HEK293 (cell line): ENCODE measurements at regions not wholly inside any gene's neighbourhood (a gene's known extent, or its start where the extent isn't known, plus 50 kb on each side); places are given as distances from the start of the nearest gene placed in this dataset.

Experiments
- CTCF ChIA-PET: fragments of 350-600 bp; formaldehyde crosslinking; extraction: SDS; loops from one replicate; lab custom pipeline; 2021; ENCODE audit warnings: antibody characterized with exemption; lab: Yijun Ruan, JAX
- POLR2A ChIA-PET: fragments of 300-600 bp; formaldehyde crosslinking; extraction: SDS; loops from one replicate; lab custom pipeline; 2020; ENCODE audit warnings: antibody characterized with exemption, inconsistent platforms; lab: Yijun Ruan, JAX
- H3K27ac ChIP-seq: fragments of 200-500 bp; sonication (Bioruptor generic); 2 replicates; pipeline ENCODE4 v1.5.1; 2014; ENCODE audit warnings: low read depth, low read length, control low read depth, inconsistent platforms; ENCODE audit errors: extremely low read depth
- H3K36me3 ChIP-seq, 2 experiments: fragments of 200-500 bp in 1 of 2; sonication (Bioruptor generic) in 1 of 2; 1 replicate in 1 of 2; 2 replicates in 1 of 2; pipeline ENCODE4 v1.5.1; 2014 to 2017; ENCODE audit warnings: inconsistent platforms in 2 of 2, low read length in 2 of 2; ENCODE audit not compliant: control insufficient read depth in 2 of 2, insufficient read depth in 1 of 2
- H3K4me1 ChIP-seq: fragments of 200-500 bp; sonication (Bioruptor generic); 2 replicates; pipeline ENCODE4 v1.5.1; 2014; ENCODE audit warnings: mild to moderate bottlenecking, low read length, inconsistent platforms; ENCODE audit not compliant: control insufficient read depth, insufficient read depth
- H3K4me3 ChIP-seq: 2 replicates; pipeline ENCODE4 v1.5.1; 2011; ENCODE audit warnings: low read depth, mild to moderate bottlenecking, control low read depth, low read length, moderate library complexity
- H3K9me3 ChIP-seq: fragments of 200-500 bp; sonication (Bioruptor generic); 2 replicates; pipeline ENCODE4 v1.5.1; 2014; ENCODE audit warnings: low read depth, low read length, inconsistent platforms; ENCODE audit not compliant: control insufficient read depth, insufficient read depth
- RBAK ChIP-seq: fragments of 450-650 bp; formaldehyde crosslinking; IDR thresholded peaks from 2 replicates; pipeline ENCODE4 v1.5.1; 2016; ENCODE audit warnings: missing biosample characterization, missing genetic modification characterization
- ZBTB7A ChIP-seq: fragments of 450-650 bp; formaldehyde crosslinking; IDR thresholded peaks from 2 replicates; pipeline ENCODE4 v1.5.1; 2016; ENCODE audit warnings: low read depth, missing biosample characterization, missing genetic modification characterization
- ZNF26 ChIP-seq: fragments of 450-650 bp; formaldehyde crosslinking; IDR thresholded peaks from 2 replicates; pipeline ENCODE4 v1.5.1; 2016; ENCODE audit warnings: missing biosample characterization, missing genetic modification characterization
- ZNF362 ChIP-seq: fragments of 450-650 bp; formaldehyde crosslinking; IDR thresholded peaks from 2 replicates; pipeline ENCODE4 v1.5.1; 2016; ENCODE audit warnings: missing biosample characterization, missing genetic modification characterization
- ZNF501 ChIP-seq: fragments of 450-650 bp; formaldehyde crosslinking; IDR thresholded peaks from 2 replicates; pipeline ENCODE4 v1.5.1; 2016; ENCODE audit warnings: missing biosample characterization, missing genetic modification characterization
- ZNF624 ChIP-seq: fragments of 450-650 bp; formaldehyde crosslinking; IDR thresholded peaks from 2 replicates; pipeline ENCODE4 v1.5.1; 2017; ENCODE audit warnings: missing biosample characterization, missing genetic modification characterization
- ZNF76 ChIP-seq: fragments of 450-650 bp; formaldehyde crosslinking; IDR thresholded peaks from 2 replicates; pipeline ENCODE4; 2016; ENCODE audit warnings: low read depth, missing biosample characterization, missing genetic modification characterization, borderline replicate concordance
- ZSCAN4 ChIP-seq: fragments of 450-650 bp; formaldehyde crosslinking; IDR thresholded peaks from 2 replicates; pipeline ENCODE4 v1.5.1; 2017; ENCODE audit warnings: missing biosample characterization, missing genetic modification characterization
- TF ChIP-seq, protein P1 (sequence below): fragments of 450-650 bp; formaldehyde crosslinking; IDR thresholded peaks from 2 replicates; pipeline ENCODE4 v1.5.1; 2016; ENCODE audit warnings: missing biosample characterization, missing genetic modification characterization
- TF ChIP-seq, protein P2 (sequence below): fragments of 450-650 bp; formaldehyde crosslinking; IDR thresholded peaks from 2 replicates; pipeline ENCODE4 v1.5.1; 2017; ENCODE audit warnings: missing biosample characterization, missing genetic modification characterization
- TF ChIP-seq, protein P3 (sequence below): fragments of 450-650 bp; formaldehyde crosslinking; IDR thresholded peaks from 2 replicates; pipeline ENCODE4 v1.5.1; 2016; ENCODE audit warnings: missing biosample characterization, missing genetic modification characterization
- TF ChIP-seq, protein P4 (sequence below): fragments of 450-650 bp; formaldehyde crosslinking; IDR thresholded peaks from 2 replicates; pipeline ENCODE4 v1.5.1; 2016; ENCODE audit warnings: missing biosample characterization, missing genetic modification characterization
- TF ChIP-seq, protein P5 (sequence below): fragments of 450-650 bp; formaldehyde crosslinking; IDR thresholded peaks from 2 replicates; pipeline ENCODE4 v1.5.1; 2017; ENCODE audit warnings: missing biosample characterization, mild to moderate bottlenecking, missing genetic modification characterization, moderate library complexity

DNA sequence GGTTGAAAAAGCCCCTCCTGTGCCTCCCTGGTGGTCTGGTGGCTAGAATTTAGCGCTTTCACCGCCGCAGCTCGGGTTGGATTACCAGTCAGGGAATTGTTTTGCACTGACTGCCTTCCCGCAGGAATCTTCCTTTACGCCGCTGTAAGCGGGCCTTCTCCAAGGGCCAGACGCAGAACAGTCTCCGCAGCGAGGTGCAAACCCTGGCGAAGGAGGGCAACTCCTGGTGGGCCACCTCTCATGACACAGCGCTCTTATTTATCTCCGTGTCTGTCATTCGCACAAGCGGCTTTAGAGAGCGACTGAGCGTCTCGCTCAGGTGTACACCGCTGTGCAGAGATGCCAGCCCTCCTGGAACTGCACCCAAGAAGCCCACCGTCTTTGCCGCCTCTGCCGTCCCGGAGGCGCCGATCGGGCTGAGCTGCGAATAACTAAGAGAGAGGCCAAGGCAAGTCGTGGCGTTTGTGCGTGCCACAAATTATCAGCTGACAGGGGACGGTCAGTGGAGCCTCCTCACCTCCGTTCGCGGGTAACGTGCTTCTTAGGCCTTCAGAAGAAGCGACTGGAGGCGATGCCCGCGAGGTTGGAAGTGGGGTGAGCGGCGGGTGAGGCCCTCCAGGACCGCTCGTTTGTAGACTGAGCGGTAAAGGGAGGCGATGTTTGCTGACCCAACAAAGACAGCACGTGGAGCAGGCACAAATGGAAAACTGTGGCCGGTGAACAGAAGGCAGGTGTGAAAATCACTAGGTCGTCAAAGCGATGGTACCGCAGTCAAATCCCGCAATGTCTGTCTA is 93.5 kb downstream of the PRKAB2 start (continued):
- TF ChIP-seq, protein P1, sequence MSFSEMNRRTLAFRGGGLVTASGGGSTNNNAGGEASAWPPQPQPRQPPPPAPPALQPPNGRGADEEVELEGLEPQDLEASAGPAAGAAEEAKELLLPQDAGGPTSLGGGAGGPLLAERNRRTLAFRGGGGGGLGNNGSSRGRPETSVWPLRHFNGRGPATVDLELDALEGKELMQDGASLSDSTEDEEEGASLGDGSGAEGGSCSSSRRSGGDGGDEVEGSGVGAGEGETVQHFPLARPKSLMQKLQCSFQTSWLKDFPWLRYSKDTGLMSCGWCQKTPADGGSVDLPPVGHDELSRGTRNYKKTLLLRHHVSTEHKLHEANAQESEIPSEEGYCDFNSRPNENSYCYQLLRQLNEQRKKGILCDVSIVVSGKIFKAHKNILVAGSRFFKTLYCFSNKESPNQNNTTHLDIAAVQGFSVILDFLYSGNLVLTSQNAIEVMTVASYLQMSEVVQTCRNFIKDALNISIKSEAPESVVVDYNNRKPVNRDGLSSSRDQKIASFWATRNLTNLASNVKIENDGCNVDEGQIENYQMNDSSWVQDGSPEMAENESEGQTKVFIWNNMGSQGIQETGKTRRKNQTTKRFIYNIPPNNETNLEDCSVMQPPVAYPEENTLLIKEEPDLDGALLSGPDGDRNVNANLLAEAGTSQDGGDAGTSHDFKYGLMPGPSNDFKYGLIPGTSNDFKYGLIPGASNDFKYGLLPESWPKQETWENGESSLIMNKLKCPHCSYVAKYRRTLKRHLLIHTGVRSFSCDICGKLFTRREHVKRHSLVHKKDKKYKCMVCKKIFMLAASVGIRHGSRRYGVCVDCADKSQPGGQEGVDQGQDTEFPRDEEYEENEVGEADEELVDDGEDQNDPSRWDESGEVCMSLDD (tag by site-specific recombination) = no peak
- TF ChIP-seq ZNF76 (tag by site-specific recombination) = no peak
- TF ChIP-seq, protein P2, sequence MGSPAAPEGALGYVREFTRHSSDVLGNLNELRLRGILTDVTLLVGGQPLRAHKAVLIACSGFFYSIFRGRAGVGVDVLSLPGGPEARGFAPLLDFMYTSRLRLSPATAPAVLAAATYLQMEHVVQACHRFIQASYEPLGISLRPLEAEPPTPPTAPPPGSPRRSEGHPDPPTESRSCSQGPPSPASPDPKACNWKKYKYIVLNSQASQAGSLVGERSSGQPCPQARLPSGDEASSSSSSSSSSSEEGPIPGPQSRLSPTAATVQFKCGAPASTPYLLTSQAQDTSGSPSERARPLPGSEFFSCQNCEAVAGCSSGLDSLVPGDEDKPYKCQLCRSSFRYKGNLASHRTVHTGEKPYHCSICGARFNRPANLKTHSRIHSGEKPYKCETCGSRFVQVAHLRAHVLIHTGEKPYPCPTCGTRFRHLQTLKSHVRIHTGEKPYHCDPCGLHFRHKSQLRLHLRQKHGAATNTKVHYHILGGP (tag by site-specific recombination) = no peak
- TF ChIP-seq ZBTB7A (tag by site-specific recombination) = no peak
- no peak for TF ChIP-seq RBAK
- TF ChIP-seq ZSCAN4 (tag by site-specific recombination) = no peak
- TF ChIP-seq, protein P3, sequence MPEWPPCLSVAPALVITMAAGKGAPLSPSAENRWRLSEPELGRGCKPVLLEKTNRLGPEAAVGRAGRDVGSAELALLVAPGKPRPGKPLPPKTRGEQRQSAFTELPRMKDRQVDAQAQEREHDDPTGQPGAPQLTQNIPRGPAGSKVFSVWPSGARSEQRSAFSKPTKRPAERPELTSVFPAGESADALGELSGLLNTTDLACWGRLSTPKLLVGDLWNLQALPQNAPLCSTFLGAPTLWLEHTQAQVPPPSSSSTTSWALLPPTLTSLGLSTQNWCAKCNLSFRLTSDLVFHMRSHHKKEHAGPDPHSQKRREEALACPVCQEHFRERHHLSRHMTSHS (tag by site-specific recombination) = no peak

GRCh38 chr1:147077936-147078605 is 94.2 kb downstream of the PRKAB2 start:
- Histone ChIP-seq H3K9me3 (no peaks in the 10 kb centered on the region), H3K4me1 (no peaks in the 10 kb centered on the region), H3K27ac (no peak overlapping the region), H3K4me3 (no peak overlapping the region), H3K36me3 (no peaks in the 10 kb centered on the region)
- TF ChIP-seq ZNF362 (tag by site-specific recombination) = no peak
- TF ChIP-seq, protein P4, sequence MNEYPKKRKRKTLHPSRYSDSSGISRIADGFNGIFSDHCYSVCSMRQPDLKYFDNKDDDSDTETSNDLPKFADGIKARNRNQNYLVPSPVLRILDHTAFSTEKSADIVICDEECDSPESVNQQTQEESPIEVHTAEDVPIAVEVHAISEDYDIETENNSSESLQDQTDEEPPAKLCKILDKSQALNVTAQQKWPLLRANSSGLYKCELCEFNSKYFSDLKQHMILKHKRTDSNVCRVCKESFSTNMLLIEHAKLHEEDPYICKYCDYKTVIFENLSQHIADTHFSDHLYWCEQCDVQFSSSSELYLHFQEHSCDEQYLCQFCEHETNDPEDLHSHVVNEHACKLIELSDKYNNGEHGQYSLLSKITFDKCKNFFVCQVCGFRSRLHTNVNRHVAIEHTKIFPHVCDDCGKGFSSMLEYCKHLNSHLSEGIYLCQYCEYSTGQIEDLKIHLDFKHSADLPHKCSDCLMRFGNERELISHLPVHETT (tag by site-specific recombination) = no peak
- no peak for TF ChIP-seq ZNF26 (tag by site-specific recombination)
- TF ChIP-seq, protein P5, sequence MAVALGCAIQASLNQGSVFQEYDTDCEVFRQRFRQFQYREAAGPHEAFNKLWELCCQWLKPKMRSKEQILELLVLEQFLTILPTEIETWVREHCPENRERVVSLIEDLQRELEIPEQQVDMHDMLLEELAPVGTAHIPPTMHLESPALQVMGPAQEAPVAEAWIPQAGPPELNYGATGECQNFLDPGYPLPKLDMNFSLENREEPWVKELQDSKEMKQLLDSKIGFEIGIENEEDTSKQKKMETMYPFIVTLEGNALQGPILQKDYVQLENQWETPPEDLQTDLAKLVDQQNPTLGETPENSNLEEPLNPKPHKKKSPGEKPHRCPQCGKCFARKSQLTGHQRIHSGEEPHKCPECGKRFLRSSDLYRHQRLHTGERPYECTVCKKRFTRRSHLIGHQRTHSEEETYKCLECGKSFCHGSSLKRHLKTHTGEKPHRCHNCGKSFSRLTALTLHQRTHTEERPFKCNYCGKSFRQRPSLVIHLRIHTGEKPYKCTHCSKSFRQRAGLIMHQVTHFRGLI (tag by site-specific recombination) = no peak
- TF ChIP-seq ZNF501 (tag by site-specific recombination) = no peak
- TF ChIP-seq ZNF624 (tag by site-specific recombination) = no peak
- ChIA-PET POLR2A (no interaction called here), CTCF (no interaction called here)
